ENCODE measurements at regions not wholly inside any gene's neighbourhood (a gene's known extent, or its start where the extent isn't known, plus 50 kb on each side); places are given as distances from the start of the nearest gene placed in this dataset.

GRCh38 chr3:101170062-101170771 lies 150.2 kb downstream of the IMPG2 start:
- no peak overlapping the region for H3K4me2 ChIP-seq
- H3K79me2 ChIP-seq (ENCODE audit: low read depth), result no peaks in the 10 kb centered on the region
- no peak overlapping the region for H3K27ac ChIP-seq
- no peaks in the 10 kb centered on the region for H3K4me1 ChIP-seq
- Mint-ChIP-seq H3K36me3 (no peaks in the 10 kb centered on the region), H3K9me3 (no peaks in the 10 kb centered on the region), H3K4me3 (no peak overlapping the region), H3K27me3 (ENCODE audit: insufficient read depth, low read depth) (no peaks in the 10 kb centered on the region), H3K4me1 (no peaks in the 10 kb centered on the region), H3K27ac (no peak overlapping the region)
- DNase-seq (ENCODE audit: low spot score), result no peak
- no peaks in the 10 kb centered on the region for H3K27me3 ChIP-seq
- H3F3A ChIP-seq (ENCODE audit: low read depth), result no peaks in the 10 kb centered on the region
- no peaks in the 10 kb centered on the region for H3K9me3 ChIP-seq (ENCODE audit: low read depth)
- TF ChIP-seq, protein P1, sequence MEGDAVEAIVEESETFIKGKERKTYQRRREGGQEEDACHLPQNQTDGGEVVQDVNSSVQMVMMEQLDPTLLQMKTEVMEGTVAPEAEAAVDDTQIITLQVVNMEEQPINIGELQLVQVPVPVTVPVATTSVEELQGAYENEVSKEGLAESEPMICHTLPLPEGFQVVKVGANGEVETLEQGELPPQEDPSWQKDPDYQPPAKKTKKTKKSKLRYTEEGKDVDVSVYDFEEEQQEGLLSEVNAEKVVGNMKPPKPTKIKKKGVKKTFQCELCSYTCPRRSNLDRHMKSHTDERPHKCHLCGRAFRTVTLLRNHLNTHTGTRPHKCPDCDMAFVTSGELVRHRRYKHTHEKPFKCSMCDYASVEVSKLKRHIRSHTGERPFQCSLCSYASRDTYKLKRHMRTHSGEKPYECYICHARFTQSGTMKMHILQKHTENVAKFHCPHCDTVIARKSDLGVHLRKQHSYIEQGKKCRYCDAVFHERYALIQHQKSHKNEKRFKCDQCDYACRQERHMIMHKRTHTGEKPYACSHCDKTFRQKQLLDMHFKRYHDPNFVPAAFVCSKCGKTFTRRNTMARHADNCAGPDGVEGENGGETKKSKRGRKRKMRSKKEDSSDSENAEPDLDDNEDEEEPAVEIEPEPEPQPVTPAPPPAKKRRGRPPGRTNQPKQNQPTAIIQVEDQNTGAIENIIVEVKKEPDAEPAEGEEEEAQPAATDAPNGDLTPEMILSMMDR (IDR thresholded peaks at IDR 0.05), result no peak
- TF ChIP-seq EZH2phosphoT487 (IDR thresholded peaks at IDR 0.05) (no peak), EZH2 (IDR thresholded peaks at IDR 0.05) (no peak)
- no peak overlapping the region for H2AFZ ChIP-seq (replicated peaks)
- H3K36me3 ChIP-seq, result no peaks in the 10 kb centered on the region
- no peak overlapping the region for H3K9ac ChIP-seq
- no peak overlapping the region for H3K4me3 ChIP-seq
- H4K20me1 ChIP-seq (ENCODE audit: low read depth), result no peaks in the 10 kb centered on the region

DNA sequence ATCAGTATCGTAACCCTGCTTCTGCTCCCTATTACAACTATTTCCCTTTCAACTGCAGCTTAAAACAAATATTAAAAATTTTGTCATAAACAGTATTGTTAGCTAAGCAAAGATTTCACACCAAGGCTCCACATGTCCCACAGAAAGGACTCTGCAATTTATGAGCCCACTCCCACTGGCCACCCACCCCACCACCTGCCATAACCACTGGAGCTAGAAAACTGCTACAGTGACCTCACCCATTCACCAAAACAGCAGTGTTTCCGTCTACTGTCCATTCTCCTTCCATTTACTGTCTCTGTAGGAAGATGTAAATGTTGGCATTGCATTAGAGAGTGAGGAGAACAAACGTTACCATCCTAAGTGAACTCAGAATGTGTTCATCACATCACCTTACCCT lies 150.9 kb downstream of the IMPG2 start:
- Histone ChIP-seq H3K4me1 (no peaks in the 10 kb centered on the region), H3K9me3 (ENCODE audit: low read depth) (no peaks in the 10 kb centered on the region), H3K79me2 (ENCODE audit: low read depth) (no peaks in the 10 kb centered on the region), H3K9ac (no peak overlapping the region), H3K27me3 (no peaks in the 10 kb centered on the region), H3F3A (ENCODE audit: low read depth) (no peaks in the 10 kb centered on the region), H3K27ac (no peak overlapping the region), H2AFZ (replicated peaks) (no peak overlapping the region), H3K4me3 (no peak overlapping the region), H3K36me3 (no peaks in the 10 kb centered on the region), H4K20me1 (ENCODE audit: low read depth) (no peaks in the 10 kb centered on the region), H3K4me2 (no peak overlapping the region)
- no peaks in the 10 kb centered on the region for H3K9me3 Mint-ChIP-seq
- H3K27me3 Mint-ChIP-seq (ENCODE audit: insufficient read depth, low read depth), result no peaks in the 10 kb centered on the region
- no peak overlapping the region for H3K27ac Mint-ChIP-seq
- no peak overlapping the region for H3K4me3 Mint-ChIP-seq
- TF ChIP-seq EZH2 (IDR thresholded peaks at IDR 0.05), result no peak
- no peak for TF ChIP-seq EZH2phosphoT487 (IDR thresholded peaks at IDR 0.05)
- TF ChIP-seq, protein P1 (IDR thresholded peaks at IDR 0.05), result no peak
- no peaks in the 10 kb centered on the region for H3K36me3 Mint-ChIP-seq
- no peak for DNase-seq (ENCODE audit: low spot score)
- no peaks in the 10 kb centered on the region for H3K4me1 Mint-ChIP-seq

DNA sequence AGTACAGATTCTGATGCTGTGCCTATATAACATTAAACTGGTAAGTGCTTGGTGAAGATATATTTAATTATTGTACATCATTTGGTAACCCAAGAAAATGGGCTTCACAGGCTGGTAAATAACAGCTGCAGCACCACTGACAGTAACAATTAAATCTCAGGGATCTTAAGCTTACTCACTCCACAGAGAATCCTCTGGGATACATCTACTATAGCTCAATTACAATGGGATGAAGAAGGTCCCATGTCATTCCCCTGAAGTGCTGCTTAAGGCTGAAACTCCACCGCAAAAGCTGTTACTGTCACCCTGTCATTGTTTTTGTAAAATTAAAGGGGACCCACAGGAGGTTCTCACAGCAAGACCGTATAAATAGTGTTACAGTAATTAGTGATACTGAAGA lies 153.0 kb downstream of the IMPG2 start:
- Histone ChIP-seq H3K4me1 (no peaks in the 10 kb centered on the region), H3K79me2 (ENCODE audit: low read depth) (no peaks in the 10 kb centered on the region), H3K27me3 (no peaks in the 10 kb centered on the region), H3K9me3 (ENCODE audit: low read depth) (no peaks in the 10 kb centered on the region), H4K20me1 (ENCODE audit: low read depth) (no peaks in the 10 kb centered on the region), H3K4me2 (no peak overlapping the region), H3K27ac (no peak overlapping the region), H3K4me3 (no peak overlapping the region), H3K9ac (no peak overlapping the region), H3K36me3 (no peaks in the 10 kb centered on the region), H2AFZ (replicated peaks) (no peak overlapping the region), H3F3A (ENCODE audit: low read depth) (no peaks in the 10 kb centered on the region)
- TF ChIP-seq, protein P1 (IDR thresholded peaks at IDR 0.05), result no peak
- TF ChIP-seq EZH2 (IDR thresholded peaks at IDR 0.05), result no peak
- TF ChIP-seq EZH2phosphoT487 (IDR thresholded peaks at IDR 0.05), result no peak
- no peaks in the 10 kb centered on the region for H3K36me3 Mint-ChIP-seq
- no peak for DNase-seq (ENCODE audit: low spot score)
- no peaks in the 10 kb centered on the region for H3K9me3 Mint-ChIP-seq
- H3K27me3 Mint-ChIP-seq (ENCODE audit: insufficient read depth, low read depth), result no peaks in the 10 kb centered on the region
- no peak overlapping the region for H3K27ac Mint-ChIP-seq
- H3K4me1 Mint-ChIP-seq, result no peaks in the 10 kb centered on the region
- H3K4me3 Mint-ChIP-seq, result no peak overlapping the region

Measured in neural progenitor cell (in vitro differentiated cells).